Retina (tissue), 1 donor: ENCODE measurements at regions not wholly inside any gene's neighbourhood (a gene's known extent, or its start where the extent isn't known, plus 50 kb on each side); places are given as distances from the start of the nearest gene placed in this dataset.

Experiments used
- DNase-seq: peaks from one replicate; pipeline ENCODE4 v3.0.0-alpha.2; 2016

DNA sequence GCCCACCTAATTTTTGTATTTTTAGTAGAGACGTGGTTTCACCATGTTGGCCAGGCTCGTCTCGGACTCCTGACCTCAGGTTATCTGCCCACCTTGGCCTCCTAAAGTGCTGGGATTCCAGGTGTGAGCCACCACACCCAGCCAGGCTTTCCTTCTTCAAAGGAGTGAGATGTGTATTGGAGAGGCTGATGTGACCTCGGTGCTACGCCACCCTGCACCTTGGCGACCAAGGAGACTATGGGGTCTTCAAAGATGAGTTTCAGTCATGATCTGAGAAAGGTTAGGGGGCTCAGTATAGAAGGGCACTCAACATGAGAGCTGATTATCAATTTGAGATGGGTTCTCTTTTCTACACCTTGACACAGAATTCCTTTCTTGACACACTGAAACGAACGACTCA lies 284.2 kb upstream of the WWC1 start:
- DNase-seq, result no peak

DNA sequence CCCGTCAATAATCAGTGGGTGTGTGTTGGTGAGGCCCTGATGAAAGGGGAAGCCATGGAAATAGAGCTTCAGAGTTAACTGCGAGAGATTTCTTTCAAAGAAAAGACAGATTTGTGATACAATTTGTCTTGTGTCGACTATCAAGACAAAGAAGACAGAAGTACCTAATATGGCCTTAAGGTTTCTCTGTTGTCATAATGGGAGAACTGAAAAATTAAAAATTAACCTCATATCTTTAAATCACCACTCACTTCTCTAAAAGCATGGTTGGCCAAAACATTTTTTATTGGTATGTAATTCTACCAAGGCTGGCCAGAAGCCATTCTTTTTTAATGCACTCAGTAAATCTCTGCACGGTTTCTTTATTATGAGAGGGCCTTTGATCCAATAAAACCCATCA lies 282.9 kb upstream of the WWC1 start:
- no peak for DNase-seq

DNA sequence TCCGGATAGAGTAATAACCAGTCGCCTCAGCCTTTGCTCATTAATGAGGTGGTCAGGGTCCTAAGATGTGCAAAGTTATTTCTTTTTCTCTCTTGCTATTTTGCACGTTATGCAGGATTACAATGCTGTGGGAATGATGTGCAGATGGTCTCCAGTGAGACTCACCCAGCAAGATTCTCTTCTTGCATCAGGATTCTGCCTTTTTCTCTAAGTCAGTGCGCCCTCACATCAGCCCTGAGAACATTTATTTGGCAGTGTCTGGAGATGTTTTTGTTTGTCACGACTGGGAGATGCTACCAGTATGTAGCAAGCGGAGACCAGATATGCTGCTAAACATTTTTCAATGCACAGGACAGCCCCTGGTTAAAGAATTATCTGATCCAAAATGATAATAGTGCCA lies 280.3 kb upstream of the WWC1 start:
- DNase-seq, result no peak

DNA sequence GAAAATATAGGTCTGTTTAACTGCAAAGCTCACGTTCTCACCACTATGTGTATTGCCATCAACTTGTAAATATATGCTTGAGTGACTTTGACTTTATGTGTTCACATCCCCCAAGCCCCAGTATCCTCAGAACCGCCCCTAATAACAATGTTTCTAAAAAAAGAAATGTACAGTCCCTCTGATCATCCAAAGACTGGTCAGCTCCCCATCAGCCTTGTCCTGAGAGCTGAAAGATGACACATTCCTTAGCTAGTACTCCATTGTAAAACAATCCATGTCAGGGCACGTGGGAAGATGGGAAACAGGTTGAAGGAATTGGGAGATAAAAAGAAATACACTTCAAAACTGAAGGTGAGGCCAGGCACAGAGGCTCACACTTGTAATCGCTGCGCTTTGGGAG lies 279.4 kb upstream of the WWC1 start:
- DNase-seq, result no peak

DNA sequence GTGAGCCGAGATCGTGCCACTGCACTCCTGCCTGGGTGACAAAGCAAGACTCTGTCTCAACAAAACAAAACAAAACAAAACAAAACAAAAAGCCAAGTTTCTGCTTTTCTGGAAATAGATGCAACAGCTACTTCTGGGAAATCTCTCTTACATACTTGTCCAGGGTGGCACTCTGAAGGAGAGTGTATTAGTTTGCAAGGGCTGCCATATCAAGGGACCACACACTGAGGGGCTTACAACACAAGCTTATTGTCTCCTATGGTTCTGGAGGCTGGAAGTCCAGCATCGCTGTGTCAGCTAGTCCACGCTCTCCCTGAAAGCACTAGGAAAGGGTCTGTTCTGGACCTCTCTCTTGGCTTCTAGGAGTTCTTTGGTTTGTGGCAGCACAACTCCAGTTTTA lies 277.9 kb upstream of the WWC1 start:
- DNase-seq, result no peak

DNA sequence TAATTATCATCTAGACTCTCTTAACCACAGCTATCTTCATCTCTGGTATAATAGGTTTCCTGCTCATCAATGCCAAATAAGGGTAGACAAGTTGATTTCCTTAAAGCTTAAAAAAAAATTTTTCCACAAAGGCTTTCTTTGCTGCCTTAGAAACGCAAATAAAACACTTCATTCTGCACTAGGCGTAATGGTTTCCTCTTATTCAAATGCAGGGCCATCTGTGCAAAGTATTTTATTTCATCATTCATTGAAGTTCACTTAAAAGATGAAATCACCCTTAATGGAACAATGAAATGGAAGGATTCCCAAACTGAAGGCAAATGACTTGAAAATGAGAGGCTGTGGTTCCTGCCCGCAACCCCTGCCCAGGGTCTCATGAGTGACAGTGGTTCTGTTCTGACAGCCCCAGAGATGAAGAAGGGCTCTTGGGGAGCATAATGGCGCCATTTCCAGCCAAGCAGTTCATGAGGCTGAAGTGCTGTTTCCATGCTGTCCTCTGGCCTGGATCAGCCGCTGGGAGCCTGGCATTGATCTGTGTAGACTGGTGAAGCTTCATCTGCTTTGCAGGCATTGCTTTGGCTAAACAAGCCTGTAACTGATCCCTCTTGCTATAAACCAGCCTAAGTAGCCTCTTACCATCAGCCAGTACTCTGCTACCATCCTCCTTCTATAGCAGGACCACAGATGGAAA lies 276.9 kb upstream of the WWC1 start:
- DNase-seq, result no peak

DNA sequence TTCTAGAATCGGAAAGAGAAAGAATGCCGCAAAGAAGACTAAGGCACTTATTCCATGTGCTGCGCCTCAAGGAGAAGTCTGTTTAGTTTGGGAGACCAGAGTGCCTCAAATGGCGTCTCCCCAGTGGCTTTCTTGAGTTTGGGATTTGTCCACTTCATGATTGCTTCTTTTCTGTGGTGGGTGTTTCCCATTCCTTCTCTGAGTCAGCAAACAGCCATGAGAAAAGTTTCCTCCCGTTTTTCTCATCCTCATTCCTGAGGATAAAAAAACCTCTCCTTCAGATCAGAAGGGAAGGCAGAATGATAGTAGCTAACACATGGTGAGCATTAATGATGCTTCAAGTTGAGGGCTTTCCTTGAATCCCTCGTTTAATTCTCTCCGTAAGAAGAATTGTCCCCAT lies 275.9 kb upstream of the WWC1 start:
- DNase-seq, result no peak

DNA sequence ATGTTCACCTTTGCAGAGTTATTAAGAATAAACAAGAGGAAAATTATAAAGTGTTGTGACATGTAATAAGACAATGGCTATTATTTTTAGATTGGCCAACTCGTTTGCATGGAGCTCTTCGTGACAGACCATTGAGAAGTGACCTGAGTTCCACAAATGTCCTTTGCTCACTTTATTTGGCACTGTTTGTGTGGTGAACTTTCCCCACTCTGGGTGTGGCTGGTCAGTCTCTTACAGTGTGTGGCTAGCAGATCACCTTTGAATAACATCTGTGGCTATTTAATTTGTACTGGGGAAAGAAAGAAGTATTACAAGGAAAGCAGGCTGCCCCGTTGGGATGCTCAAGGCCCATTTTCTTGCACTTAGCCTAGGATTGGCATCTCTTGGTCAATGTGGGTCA lies 274.1 kb upstream of the WWC1 start:
- no peak for DNase-seq

DNA sequence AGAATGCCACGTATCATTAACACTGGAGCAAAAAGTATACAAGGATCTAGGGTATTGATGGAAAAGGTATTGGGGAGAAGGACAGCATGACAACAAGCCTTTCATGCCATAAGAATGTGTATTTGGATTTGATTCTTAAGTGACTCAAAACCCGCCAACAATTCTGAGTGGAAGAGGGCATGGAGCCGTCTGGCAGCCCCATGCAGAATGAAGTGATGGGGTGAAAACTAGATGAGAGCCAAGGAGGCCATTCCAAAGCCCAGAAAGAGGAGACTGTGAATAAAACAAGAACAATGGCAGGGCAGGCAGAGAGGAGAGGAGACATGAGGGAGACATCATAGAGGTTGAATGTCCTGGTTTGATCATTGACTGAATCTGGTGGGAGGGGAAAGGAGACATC lies 272.3 kb upstream of the WWC1 start:
- DNase-seq, result no peak

DNA sequence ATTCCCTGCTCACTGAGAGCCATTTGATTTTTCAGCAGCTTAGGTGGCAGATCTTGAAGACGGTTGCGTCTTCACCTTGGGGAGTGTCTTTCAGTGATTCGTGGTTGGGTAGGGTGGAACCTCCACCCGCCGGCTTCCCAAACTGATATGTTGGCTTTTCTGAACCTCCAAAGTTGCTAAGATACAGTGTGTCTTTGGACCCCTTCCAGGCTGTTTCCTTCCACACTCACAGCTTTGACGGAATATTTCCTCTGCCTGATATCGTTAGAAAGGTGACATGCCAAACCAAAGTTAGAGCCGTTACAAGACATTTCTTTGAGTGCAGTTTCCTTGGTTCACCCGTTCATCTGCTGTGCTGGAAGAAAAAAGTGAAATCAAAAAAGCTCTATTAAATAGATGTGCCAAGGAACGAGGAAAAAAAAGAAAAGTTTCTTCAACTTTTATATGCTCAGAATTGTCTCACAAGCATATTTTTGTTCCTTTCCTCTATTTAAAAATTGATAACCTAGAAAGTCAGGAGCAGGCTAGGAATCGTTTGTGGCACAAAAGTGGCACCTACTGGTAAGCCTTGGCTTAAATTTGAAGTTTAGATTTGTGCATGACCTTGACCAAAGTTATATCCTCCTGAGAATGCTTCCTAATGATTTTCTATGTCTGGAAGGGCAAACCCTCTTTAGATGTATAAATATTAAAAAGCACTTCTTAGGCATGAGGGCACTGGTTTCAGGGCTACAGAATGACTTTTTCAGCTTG lies 270.7 kb upstream of the WWC1 start:
- DNase-seq, result no peak

DNA sequence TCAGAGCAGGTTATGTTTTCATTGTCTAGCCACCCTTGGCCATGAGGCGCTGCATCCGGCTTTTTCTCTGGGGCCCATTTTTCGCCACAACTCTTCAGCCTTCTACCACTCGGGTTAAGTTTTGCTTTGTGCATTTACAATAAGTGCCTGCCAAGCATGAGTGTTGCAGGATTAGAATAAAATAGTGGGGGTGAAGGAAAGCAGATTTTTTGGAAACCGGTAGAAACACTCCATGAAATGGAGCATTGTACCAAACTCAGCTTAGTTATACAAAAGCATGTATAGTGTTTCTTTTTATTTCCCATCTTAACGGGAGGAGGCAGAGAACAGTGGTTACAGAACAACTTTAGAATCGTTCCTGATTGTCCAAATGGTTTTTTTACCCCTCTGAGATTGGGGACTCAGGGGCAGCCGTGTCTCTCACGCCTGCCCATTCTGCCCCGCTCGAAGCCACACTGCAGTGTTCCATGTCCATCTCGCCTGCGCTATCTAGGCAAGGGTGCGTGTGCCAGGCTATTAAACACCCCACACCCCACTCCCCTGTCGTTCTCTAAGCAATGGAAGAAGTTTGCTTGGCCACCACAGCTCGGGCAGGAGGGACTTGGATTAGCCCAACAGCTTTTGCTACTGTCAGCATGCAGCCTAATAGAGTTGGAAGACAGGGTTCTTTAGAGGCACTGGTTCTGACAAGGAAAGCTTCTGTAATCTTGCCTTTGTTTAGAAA lies 268.8 kb upstream of the WWC1 start:
- DNase-seq, result no peak

DNA sequence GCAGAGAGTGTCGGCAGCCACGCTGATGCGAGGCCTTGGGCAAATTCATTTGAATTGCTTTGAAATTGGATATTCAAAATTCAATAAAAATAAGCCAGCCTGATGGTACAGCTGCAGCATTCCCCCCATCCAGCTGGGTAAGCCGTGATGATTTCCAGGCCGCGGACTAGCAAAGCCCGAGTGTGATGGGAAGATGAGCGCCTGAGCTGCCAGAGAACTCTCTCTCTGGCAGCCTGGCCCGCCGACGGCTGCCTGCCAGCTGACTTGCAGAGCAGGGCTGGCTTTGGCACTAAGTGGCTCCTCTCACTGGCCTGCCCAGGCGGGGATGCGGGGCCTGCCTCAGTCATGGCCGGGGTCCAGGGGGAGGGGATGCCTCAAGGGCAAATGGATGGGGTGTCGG lies 268.3 kb upstream of the WWC1 start:
- DNase-seq, result peak; percentile 55

DNA sequence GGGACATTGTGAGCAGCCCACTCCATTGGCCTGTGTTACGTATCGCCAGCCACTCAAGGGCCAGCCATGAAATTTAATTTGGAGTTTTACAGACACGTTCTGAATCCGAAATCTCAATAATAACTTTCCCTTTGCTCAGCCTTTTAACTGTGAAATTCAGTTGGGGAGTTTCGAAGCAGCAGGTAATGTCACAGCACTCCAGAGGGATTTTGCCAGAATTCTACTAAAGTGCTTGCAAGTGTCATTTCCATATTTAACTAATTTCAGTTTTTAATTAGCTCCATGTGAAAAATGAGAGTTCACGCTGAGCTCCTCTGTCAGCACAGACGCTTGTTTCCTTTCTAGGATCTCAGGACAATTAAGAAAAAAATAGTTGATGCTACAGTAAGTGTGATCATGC lies 267.1 kb upstream of the WWC1 start:
- DNase-seq, result no peak

DNA sequence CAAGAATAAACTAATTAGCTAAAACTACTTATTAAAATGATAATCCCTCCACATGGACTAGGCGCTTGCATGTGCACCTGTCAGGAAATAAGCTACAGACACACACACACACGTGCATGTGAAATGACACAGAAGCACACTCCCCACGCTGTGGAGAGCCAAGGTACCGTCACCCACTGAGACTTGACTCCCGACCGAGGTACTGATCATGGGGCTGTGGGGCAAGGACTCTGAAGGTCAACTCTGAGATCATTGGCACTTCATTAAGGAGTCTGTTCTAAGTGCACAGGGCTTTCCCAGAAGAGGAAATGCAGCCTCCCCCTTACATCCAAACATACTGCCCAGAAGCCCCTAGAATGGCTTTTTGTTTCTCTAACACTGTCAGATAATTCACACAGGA lies 264.4 kb upstream of the WWC1 start:
- no peak for DNase-seq

DNA sequence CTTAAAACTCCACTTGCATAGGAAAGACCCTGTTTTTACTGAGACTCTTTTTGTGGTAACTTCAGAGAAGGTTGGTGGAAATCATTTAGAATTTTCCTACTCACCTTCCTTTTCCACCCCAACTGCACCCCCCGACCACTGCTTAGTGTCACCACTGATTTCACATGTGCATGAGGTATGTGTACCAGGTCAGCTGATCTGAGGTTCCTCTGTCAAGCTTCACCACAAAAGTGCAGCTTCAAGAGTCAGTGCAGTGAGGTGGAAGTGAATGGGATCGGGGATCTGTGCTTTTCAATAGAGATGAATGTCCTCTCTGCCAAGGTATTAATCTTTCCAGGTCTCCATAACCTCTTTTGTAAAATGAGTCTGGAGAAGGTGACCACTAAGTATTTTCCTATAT lies 260.5 kb upstream of the WWC1 start:
- no peak for DNase-seq

DNA sequence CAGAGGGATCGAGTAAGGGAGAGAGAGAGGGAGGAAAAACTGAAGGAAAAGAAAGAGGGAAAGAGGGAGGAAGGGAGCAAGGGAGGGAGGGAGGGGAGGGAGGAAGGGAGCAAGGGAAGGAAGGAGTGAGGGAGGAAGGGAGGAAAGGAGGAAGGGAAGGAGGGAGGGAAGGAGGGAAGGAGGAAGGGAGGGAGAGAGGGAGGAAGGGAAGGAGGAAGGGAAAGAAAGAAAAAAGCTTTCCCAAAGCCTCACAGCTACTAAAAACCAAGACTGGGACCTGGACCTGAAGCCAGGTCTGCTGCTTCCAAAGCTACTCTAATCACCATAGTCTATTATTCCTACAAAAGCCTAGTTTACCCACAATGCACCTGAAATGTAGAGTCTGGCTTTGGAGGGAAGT lies 259.8 kb upstream of the WWC1 start:
- no peak for DNase-seq

DNA sequence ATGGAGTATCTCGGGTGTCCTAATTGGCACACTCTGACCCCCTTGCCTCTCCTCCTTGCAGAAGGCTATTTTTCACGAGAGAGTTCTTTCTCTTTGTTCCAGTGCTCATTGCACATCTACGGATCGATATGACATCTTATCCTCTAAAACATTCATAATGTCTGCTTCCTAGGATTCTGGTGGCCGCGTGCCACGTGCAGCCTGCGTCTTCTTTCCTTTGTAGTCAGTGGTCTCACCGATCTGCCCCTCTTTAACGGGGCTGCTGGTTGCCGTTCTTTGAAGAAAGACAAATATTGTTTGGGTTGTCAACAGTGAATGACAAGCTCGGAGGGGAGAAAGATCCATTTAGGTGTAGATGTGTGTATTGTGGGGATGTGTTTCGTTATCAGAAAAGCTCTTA lies 252.4 kb upstream of the WWC1 start:
- peak; percentile 36 for DNase-seq

DNA sequence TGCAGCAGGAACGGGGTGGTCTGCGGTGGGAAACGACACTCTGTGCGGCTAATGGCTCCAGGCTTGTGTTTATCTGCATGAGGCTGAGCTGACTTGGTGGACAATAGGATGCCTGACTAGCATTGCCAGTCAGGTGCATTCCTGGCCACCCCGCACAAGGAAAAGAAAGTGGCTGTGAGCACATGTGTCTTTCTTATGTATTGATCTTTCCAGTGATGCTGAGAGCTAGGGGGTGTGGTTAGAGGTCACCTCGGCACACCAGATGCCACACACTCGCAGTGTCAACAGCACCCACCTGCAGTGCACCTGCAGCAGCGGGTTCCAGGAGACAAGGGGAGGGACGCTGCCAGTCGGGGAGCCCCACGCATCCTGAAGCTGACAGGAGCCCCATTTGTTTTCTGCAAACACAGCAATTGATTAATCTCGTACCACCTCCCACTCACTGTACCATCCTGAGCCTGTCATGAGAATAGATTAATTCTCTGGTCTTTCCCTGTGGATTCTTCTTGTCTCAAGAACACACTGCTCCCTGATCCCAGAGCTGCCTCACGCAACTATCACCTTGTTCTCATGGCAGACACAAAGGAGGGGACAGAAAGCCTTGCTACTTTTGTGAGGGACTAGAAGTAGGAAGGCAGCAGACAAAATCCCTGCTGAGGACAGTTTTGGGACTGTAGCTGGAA lies 251.7 kb upstream of the WWC1 start:
- peak; percentile 45 for DNase-seq

DNA sequence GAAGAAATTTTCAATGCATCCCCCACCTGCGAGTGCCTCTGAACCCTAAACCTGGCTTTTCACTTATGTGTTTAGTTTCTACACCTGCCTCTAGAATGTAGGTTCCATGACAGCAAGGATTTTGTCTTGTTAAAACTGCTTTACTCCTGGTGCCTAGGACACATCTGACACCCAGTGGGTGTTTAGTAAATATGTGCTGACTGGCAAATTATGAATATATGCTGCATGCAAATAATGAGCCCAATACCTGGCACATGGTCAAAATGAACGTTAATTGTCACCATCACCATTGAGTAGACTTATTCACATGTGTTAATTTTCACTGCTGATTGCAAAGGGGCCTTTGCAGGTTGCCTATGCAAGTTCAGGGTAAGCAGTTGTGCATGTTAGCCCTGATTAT lies 249.9 kb upstream of the WWC1 start:
- DNase-seq, result no peak

DNA sequence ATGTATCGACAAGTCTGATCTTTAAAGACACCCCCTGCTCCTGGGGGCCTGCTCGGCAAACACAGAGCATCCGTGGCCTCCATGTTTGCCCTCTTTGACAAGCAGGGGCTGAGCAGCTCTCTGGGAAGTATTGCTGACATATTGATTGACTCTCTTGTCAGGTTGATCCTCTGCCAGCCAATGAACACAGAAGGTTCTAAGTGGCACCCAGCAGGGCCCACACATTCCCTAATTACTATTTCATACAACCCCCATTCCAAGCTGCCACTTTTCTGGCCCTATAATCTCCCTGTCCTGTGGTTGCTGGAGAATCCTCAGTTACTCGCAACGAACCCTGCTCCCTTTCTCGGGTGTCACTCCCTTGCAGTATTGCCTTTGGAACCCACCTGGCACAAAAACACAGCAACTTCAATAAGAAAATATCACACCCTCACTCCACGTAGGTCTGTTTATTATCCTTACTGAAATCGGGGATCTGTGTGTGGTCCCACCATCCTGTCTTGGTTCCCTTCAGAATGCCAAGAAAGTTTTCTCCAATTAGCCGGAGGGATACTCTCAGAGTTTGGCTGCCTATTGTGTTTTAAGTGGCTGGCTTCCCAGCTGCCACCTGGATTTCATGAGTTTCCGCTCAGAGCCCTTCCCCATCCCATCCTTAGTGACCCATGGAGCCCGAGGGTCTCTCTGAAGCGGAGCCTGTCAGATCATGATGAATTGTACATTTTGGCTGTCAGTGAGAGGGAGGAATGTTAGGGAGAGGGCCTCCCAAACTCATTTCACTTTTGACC lies 249.0 kb upstream of the WWC1 start:
- no peak for DNase-seq

DNA sequence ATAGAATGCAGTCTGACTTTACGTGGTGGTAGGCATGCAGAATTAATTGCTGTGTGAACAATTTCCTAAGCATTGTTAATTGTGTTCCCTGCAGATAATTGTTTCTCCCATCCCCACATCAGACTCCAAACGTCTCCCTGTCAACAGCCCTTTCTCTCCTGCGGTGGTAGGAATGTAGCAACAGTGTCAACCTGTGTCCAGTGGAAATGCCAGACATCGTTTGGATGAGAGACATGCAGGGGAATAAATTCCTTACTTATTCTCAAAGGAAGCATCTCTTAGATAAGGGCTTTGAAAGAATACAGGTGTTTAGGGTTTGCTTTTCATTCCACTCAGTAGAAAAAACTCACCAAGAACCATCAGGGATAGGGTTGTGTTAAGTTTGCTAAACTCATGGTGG lies 245.3 kb upstream of the WWC1 start:
- DNase-seq, result no peak

DNA sequence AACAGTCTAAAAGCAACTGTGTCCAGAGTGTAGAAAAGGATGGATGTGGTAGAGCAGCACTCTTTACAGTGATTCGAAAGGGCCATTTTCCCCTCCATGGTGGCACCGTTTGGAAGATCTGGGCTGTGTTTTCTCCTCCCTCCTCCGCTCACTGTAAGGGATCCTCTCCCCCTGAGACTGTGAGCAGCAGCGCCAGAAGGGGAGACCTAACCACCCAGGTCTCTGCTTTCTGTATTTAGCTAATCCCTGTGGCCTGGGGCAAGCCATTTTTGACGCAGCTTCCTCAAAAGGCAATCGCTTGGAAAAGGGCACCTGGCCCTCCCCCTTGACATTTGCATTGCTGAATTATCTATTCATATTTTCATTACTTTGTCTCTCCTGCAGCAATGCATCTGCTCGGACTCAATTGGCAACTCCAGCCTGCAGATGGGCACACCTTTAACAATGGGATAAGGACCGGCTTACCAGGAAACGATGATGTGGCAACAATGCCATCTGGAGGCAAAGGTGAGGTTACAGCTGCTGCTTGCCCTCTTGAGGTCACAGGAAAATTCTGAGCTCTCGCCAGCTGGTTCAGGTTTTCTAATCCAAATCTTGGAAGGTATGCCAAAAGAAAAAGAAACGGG lies 244.3 kb upstream of the WWC1 start:
- DNase-seq, result peak; percentile 71
